AG09319 (cell line): ENCODE measurements at regions not wholly inside any gene's neighbourhood (a gene's known extent, or its start where the extent isn't known, plus 50 kb on each side); places are given as distances from the start of the nearest gene placed in this dataset.

Experiments used
- DNase-seq: peaks from one replicate; pipeline ENCODE4 v3.0.0-alpha.2; 2010; ENCODE audit warnings: low read depth; ENCODE audit errors: extremely low read depth
- TF ChIP-seq, protein P1 (sequence below): IDR thresholded peaks from 2 replicates; pipeline ENCODE4 v1.5.1; 2011; ENCODE audit warnings: low read depth, mild to moderate bottlenecking, inconsistent platforms, low read length, moderate library complexity

DNA sequence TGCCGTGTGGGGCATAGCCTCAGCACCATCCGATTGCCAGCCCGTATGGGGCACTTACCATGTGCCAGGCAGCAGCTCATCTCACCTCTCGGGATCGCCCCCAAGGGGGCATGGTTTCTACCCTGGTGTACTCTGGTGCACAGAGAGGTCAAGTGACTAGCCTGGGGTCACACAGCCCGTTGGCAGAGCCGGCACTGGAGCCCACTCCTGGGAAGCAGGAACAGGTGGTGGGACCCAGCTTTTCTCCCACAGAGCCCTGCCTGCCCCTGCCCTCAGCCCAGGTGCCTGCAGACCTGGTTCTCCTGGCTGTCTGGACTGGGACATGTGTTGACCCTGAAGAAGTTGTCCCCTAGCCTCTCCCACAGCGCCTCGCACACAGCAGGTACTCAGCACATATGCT, 141.8 kb upstream of the CIBAR2 start:
- DNase-seq, result no peak
- TF ChIP-seq, protein P1, sequence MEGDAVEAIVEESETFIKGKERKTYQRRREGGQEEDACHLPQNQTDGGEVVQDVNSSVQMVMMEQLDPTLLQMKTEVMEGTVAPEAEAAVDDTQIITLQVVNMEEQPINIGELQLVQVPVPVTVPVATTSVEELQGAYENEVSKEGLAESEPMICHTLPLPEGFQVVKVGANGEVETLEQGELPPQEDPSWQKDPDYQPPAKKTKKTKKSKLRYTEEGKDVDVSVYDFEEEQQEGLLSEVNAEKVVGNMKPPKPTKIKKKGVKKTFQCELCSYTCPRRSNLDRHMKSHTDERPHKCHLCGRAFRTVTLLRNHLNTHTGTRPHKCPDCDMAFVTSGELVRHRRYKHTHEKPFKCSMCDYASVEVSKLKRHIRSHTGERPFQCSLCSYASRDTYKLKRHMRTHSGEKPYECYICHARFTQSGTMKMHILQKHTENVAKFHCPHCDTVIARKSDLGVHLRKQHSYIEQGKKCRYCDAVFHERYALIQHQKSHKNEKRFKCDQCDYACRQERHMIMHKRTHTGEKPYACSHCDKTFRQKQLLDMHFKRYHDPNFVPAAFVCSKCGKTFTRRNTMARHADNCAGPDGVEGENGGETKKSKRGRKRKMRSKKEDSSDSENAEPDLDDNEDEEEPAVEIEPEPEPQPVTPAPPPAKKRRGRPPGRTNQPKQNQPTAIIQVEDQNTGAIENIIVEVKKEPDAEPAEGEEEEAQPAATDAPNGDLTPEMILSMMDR, result no peak

DNA sequence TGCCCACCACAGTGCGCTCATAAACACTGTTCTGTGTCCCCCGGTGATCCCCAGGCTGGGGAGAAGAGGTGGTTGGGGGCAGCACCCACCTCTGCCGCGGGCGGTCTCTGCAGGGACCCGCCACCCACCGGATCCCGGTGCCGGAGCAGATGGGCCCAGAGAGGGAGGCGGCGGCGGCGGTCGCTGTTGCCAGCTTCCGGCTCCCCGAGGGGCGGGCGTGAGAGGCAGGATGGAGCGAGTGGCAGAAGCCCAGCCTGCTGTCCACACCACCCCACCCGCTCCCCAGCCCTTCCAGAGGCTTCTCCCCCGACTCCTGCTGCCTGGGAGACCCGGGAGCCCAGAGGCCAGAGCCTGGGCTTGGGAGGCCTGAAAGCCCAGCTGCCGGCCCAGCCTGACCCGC, 142.6 kb upstream of the CIBAR2 start:
- TF ChIP-seq, protein P1, result no peak
- no peak for DNase-seq

DNA sequence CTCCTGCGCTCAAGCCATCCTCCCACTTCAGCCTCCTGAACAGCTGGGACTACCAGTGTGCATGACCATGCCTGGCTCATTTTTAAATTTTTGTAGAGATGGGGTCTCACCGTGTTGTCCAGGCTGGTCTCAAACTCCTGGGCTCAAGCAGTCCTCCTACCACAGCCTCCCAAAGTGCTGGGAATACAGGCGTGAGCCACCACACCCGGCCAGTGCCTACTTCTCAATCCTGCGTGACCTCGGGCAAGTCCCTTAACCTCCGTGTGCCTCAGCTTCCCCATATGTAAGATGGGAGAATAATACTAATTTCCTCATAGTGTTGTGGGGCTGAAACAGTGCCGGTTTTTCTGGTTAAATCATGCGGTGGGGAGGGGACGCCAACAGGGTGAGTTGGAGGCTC, 143.5 kb upstream of the CIBAR2 start:
- DNase-seq, result no peak
- TF ChIP-seq, protein P1, result no peak

DNA sequence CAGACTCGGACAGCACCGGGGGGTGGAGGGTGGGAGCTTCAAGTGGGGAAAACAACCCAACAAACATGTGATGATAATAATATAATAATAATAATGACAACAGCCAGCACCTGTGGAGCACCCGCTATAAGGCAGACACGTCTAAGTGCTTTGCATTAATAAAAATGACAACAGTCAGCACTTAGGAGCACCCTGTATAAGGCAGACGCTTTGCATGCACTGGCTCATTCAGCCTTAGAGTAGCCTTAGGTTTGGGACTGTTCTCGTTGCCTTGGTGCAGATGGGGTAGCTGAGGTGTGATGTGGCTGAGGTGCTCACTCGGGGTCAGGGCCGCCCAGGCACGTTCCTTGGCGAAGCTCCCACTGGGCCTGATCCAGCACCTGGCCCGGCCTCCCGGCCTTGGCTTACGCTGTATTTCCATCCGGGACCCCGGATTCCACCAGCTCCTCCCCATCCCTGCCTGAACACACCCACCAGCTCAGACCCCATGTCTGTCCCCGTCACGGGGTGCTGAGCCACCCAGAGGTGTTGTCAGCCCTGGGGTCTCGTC, 144.0 kb upstream of the CIBAR2 start:
- TF ChIP-seq, protein P1, result no peak

DNA sequence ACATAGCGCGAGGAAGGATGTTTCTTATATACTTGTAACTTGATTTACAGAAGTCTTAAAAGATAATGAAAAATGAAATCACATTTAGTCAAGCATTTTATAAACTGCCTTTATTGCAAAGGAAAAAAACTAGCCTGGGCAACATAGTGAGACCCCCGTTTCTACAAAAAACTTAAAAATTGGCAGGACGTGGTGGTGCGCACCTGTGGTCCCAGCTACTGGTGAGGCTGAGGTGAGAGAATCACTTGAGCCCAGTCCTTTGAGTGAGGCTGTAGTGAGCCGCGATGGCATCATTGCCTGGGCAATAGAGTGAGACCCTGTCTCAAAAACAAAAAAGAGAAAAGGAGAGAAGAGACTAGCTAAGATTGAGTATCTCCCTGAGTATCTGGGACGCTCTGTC, 145.2 kb upstream of the CIBAR2 start:
- DNase-seq, result no peak
- TF ChIP-seq, protein P1, result no peak

More for the DNA sequence above, 144.0 kb upstream of the CIBAR2 start:
- no peak for DNase-seq

DNA sequence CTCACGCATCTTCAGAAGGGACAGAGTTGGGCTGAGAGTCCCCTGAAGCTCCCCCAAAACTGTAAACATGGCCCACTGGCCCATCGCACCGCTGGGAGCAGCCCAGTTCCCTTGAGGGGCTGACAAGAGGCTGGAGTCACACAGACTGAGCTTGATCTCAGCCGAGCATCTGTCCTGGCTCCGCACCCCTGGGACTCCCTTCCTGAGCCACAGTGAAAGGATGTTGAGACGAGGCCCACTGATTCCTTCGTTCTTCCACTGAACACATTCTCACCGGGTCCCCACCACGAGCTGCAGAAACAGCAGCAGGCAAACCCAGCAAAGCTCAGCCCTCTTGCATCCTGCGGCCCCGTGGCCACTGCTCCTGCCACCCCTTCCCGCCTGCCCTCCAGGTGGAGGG, 145.9 kb upstream of the CIBAR2 start:
- DNase-seq, result no peak
- TF ChIP-seq, protein P1, result no peak

DNA sequence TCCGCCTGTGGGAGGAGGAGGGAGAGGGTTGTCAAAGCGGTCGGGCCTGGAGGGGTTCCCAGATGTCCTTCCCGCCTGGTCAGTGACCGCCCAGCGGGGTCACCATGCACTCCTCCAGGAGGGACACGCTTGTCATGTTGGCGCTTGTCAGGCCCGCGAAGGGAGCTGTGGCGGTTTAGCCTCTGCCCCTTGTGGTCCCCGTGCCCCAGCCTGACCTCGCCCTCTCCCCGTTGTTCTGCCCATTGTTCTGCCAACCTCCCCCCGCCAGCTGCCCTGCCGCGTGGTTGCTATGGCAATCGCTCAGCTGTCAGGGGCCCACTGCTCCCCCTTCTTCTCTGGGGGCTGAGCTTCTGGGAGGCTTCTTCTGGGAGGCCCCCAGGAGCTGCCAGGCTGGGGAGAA, 146.4 kb upstream of the CIBAR2 start:
- TF ChIP-seq, protein P1, result no peak
- DNase-seq, result no peak
